ENCODE measurements at regions not wholly inside any gene's neighbourhood (a gene's known extent, or its start where the extent isn't known, plus 50 kb on each side); places are given as distances from the start of the nearest gene placed in this dataset.

DNA sequence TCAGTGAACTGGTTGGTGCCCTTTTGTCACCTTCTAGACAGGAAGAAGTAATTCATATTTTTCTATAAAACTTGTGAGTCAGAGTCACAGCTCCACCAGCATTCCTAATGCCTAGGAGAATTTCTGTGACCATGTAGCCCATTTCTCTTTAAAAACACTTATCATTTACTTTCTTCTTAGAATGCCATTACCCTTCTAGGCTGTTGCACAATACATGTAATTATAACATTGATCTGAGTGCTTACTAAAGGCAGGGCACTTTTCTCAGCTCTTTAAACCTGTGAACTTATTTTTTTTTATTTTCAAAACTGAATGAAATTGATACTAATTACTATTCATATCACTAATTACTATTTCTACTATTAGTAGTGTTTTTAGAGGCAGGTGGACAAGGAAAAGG lies 373.7 kb downstream of the TLE4 start:
- Histone ChIP-seq H3K9me3 (replicated peaks; ENCODE audit: control insufficient read depth, insufficient read depth, low read depth, low read length) (no peaks in the 10 kb centered on the region), H3K4me2 (ENCODE audit: insufficient read depth, low read length) (no peak overlapping the region), H3K36me3 (ENCODE audit: control insufficient read depth, insufficient read depth, low read length) (no peaks in the 10 kb centered on the region), H2AFZ (ENCODE audit: low read depth, low read length) (no peak overlapping the region), H4K20me1 (replicated peaks; ENCODE audit: control insufficient read depth, insufficient read depth, low read length) (no peaks in the 10 kb centered on the region), H3K79me2 (ENCODE audit: control insufficient read depth, insufficient read depth, low read length) (no peaks in the 10 kb centered on the region), H3K9me1 (ENCODE audit: control insufficient read depth, insufficient read depth, low read length) (no peaks in the 10 kb centered on the region), H3K4me1 (replicated peaks in 1 of 2; ENCODE audit: control insufficient read depth in 2 of 2, insufficient read depth in 2 of 2, low read length in 2 of 2) (no peaks in the 10 kb centered on the region), H3K27me3 (ENCODE audit: control insufficient read depth in 2 of 2, insufficient read depth in 2 of 2, low read length in 2 of 2) (no peaks in the 10 kb centered on the region), H3K4me3 (no peak overlapping the region), H3K27ac (ENCODE audit: extremely low read depth, low read depth, low read length) (no peak overlapping the region), H3K9ac (ENCODE audit: insufficient read depth in 1 of 2, low read depth in 2 of 2, low read length in 2 of 2) (no peak overlapping the region)
- in situ Hi-C loops (cut with MboI) = no loop called here
- ATAC-seq (no peak), FAIRE-seq (no peak), DNase-seq (ENCODE audit: extremely low read depth in 1 of 4, low spot score in 3 of 4) (no peak)
- POLR2A ChIA-PET = no interaction called here
- no TSS peak for BruUV-seq (replicated peaks)
- TF ChIP-seq FOXP1 (CRISPR knock-in tag; IDR thresholded peaks at IDR 0.05) = no peak
- TF ChIP-seq, protein P1, sequence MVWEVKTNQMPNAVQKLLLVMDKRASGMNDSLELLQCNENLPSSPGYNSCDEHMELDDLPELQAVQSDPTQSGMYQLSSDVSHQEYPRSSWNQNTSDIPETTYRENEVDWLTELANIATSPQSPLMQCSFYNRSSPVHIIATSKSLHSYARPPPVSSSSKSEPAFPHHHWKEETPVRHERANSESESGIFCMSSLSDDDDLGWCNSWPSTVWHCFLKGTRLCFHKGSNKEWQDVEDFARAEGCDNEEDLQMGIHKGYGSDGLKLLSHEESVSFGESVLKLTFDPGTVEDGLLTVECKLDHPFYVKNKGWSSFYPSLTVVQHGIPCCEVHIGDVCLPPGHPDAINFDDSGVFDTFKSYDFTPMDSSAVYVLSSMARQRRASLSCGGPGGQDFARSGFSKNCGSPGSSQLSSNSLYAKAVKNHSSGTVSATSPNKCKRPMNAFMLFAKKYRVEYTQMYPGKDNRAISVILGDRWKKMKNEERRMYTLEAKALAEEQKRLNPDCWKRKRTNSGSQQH (CRISPR knock-in tag; IDR thresholded peaks at IDR 0.05) = no peak
- no peak for TF ChIP-seq SMARCC2 (IDR thresholded peaks at IDR 0.05; ENCODE audit: low read depth)
- TF ChIP-seq, protein P2, sequence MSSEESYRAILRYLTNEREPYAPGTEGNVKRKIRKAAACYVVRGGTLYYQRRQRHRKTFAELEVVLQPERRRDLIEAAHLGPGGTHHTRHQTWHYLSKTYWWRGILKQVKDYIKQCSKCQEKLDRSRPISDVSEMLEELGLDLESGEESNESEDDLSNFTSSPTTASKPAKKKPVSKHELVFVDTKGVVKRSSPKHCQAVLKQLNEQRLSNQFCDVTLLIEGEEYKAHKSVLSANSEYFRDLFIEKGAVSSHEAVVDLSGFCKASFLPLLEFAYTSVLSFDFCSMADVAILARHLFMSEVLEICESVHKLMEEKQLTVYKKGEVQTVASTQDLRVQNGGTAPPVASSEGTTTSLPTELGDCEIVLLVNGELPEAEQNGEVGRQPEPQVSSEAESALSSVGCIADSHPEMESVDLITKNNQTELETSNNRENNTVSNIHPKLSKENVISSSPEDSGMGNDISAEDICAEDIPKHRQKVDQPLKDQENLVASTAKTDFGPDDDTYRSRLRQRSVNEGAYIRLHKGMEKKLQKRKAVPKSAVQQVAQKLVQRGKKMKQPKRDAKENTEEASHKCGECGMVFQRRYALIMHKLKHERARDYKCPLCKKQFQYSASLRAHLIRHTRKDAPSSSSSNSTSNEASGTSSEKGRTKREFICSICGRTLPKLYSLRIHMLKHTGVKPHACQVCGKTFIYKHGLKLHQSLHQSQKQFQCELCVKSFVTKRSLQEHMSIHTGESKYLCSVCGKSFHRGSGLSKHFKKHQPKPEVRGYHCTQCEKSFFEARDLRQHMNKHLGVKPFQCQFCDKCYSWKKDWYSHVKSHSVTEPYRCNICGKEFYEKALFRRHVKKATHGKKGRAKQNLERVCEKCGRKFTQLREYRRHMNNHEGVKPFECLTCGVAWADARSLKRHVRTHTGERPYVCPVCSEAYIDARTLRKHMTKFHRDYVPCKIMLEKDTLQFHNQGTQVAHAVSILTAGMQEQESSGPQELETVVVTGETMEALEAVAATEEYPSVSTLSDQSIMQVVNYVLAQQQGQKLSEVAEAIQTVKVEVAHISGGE (CRISPR knock-in tag; IDR thresholded peaks at IDR 0.05) = no peak
- TF ChIP-seq PRMT5 (CRISPR knock-in tag; IDR thresholded peaks at IDR 0.05) = no peak
- no peak for TF ChIP-seq TARDBP (IDR thresholded peaks at IDR 0.05)
- TF ChIP-seq, protein P3, sequence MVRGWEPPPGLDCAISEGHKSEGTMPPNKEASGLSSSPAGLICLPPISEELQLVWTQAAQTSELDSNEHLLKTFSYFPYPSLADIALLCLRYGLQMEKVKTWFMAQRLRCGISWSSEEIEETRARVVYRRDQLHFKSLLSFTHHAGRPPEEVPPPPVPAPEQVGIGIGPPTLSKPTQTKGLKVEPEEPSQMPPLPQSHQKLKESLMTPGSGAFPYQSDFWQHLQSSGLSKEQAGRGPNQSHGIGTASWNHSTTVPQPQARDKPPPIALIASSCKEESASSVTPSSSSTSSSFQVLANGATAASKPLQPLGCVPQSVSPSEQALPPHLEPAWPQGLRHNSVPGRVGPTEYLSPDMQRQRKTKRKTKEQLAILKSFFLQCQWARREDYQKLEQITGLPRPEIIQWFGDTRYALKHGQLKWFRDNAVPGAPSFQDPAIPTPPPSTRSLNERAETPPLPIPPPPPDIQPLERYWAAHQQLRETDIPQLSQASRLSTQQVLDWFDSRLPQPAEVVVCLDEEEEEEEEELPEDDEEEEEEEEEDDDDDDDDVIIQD (CRISPR knock-in tag; IDR thresholded peaks at IDR 0.05) = no peak
- no peak for TF ChIP-seq HNRNPH1 (optimal IDR thresholded peaks at IDR 0.05; ENCODE audit: low read depth, low read length)
- intact Hi-C loops (cut with micrococcal nuclease) = no loop called here
- CTCF ChIA-PET (ENCODE audit: low intra/inter-chr PET ratio) = no interaction called here
